Esophagus muscularis mucosa (tissue), 4 donors: ENCODE measurements at regions not wholly inside any gene's neighbourhood (a gene's known extent, or its start where the extent isn't known, plus 50 kb on each side); places are given as distances from the start of the nearest gene placed in this dataset.

Experiments used
- EP300 ChIP-seq: sonication (generic); formaldehyde crosslinking; IDR thresholded peaks from one replicate; pipeline ENCODE4 v1.6.1; 2017; ENCODE audit warnings: antibody characterized with exemption
- POLR2A ChIP-seq: fragments of 450-650 bp; IDR thresholded peaks from one replicate; pipeline ENCODE4 v1.6.1; 2017; ENCODE audit warnings: antibody characterized with exemption, moderate library complexity, mild to moderate bottlenecking, low read depth
- POLR2AphosphoS5 ChIP-seq, 2 donors: sonication (generic); formaldehyde crosslinking; IDR thresholded peaks; one replicate each; pipeline ENCODE4 v1.6.1; 2017; ENCODE audit warnings: antibody characterized with exemption in 2 of 2
- TF ChIP-seq, protein P1 (sequence below), 3 experiments: fragments of 200-600 bp in 2 of 3; fragments of 450-650 bp in 1 of 3; sonication (generic) in 2 of 3; IDR thresholded peaks; one replicate each; pipeline ENCODE4 v1.5.1; 2017 to 2019; ENCODE audit warnings: antibody characterized with exemption in 3 of 3, mild to moderate bottlenecking in 2 of 3, moderate library complexity in 1 of 3

DNA sequence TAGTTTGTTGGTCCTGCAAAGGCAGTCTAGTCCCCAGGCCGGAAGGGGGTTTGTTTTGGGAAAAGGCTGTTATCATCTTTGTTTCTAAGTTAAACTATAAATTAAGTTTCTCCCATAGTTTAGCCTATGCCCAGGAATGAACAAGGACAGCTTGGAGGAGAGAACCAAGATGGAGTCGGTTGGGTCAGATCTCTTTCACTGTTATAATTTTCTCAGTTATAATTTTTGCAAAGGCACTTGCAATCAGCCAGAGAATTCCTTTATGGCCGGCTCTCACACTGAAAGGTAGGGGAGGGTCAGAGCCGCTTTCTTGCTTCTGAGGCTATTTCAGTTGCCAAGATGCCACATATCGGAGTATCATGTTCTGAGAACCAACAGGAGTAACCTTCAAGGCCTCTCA is 59.2 kb upstream of the ATF7IP2 start:
- TF ChIP-seq POLR2AphosphoS5 (IDR thresholded peaks at IDR 0.05) (no peak), EP300 (no peak), POLR2A (no peak)
- TF ChIP-seq, protein P1, sequence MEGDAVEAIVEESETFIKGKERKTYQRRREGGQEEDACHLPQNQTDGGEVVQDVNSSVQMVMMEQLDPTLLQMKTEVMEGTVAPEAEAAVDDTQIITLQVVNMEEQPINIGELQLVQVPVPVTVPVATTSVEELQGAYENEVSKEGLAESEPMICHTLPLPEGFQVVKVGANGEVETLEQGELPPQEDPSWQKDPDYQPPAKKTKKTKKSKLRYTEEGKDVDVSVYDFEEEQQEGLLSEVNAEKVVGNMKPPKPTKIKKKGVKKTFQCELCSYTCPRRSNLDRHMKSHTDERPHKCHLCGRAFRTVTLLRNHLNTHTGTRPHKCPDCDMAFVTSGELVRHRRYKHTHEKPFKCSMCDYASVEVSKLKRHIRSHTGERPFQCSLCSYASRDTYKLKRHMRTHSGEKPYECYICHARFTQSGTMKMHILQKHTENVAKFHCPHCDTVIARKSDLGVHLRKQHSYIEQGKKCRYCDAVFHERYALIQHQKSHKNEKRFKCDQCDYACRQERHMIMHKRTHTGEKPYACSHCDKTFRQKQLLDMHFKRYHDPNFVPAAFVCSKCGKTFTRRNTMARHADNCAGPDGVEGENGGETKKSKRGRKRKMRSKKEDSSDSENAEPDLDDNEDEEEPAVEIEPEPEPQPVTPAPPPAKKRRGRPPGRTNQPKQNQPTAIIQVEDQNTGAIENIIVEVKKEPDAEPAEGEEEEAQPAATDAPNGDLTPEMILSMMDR (IDR thresholded peaks at IDR 0.05) = no peak
